ENCODE measurements at regions not wholly inside any gene's neighbourhood (a gene's known extent, or its start where the extent isn't known, plus 50 kb on each side); places are given as distances from the start of the nearest gene placed in this dataset.

GRCh38 chr2:203594541-203594940 lies 59.4 kb upstream of the RAPH1 start:
- CTCF ChIA-PET: interaction anchor here (0.6 kb wide), 1 partner anchor 56 kb away, joined by 4 read pairs; no protein-coding TSS in a partner anchor
- H3K36me3 ChIP-seq (ENCODE audit: low read depth): no peaks in the 10 kb centered on the region
- H3K27ac ChIP-seq: peak overlapping the region; percentile 50
- POLR2A ChIA-PET (ENCODE audit: unreplicated experiment): no interaction called here
- no peaks in the 10 kb centered on the region for H3K27me3 ChIP-seq (ENCODE audit: insufficient read depth, low read depth)
- no peaks in the 10 kb centered on the region for H3K9me3 ChIP-seq (ENCODE audit: insufficient read depth, low read depth)
- peaks cover 41% of the 10 kb centered on the region for H3K4me1 ChIP-seq (replicated peaks; ENCODE audit: insufficient read depth)
- intact Hi-C loops (cut with micrococcal nuclease; ENCODE audit: unreplicated experiment): no loop called here
- H3K4me2 ChIP-seq: peak overlapping the region; percentile 47; the same call in 1 of the 2 replicates
- DNase-seq: peak in 1 of 2 experiments; percentile 70
- no peak overlapping the region for H3K4me3 ChIP-seq
- no TSS peak for BruUV-seq (replicated peaks)
- H3F3A ChIP-seq (ENCODE audit: insufficient read depth, low read depth): peaks cover 12% of the 10 kb centered on the region; the same call in 1 of the 2 replicates
- H3K9me2 ChIP-seq (ENCODE audit: insufficient read depth): no peaks in the 10 kb centered on the region
- no peaks in the 10 kb centered on the region for H3K79me2 ChIP-seq (ENCODE audit: low read depth)
- H2AFZ ChIP-seq: no peak overlapping the region
- no peak for TF ChIP-seq CTCF (conservative IDR thresholded peaks at IDR 0.05)
- TF ChIP-seq EZH2 (IDR thresholded peaks at IDR 0.05; ENCODE audit: low read depth): no peak
- no peaks in the 10 kb centered on the region for H4K20me1 ChIP-seq (ENCODE audit: insufficient read depth)

- Histone ChIP-seq H2AFZ (no peak overlapping the region), H3K9me2 (ENCODE audit: insufficient read depth) (no peaks in the 10 kb centered on the region), H3K36me3 (ENCODE audit: low read depth) (no peaks in the 10 kb centered on the region), H3K4me1 (replicated peaks; ENCODE audit: insufficient read depth) (peaks cover 41% of the 10 kb centered on the region), H3K27me3 (ENCODE audit: insufficient read depth, low read depth) (no peaks in the 10 kb centered on the region), H3K27ac (no peak overlapping the region), H3K4me3 (no peak overlapping the region), H3K4me2 (no peak overlapping the region), H3K9me3 (ENCODE audit: insufficient read depth, low read depth) (no peaks in the 10 kb centered on the region), H4K20me1 (ENCODE audit: insufficient read depth) (no peaks in the 10 kb centered on the region), H3F3A (ENCODE audit: insufficient read depth, low read depth) (peaks cover 12% of the 10 kb centered on the region; the same call in 1 of the 2 replicates), H3K79me2 (ENCODE audit: low read depth) (no peaks in the 10 kb centered on the region)
- intact Hi-C loops (cut with micrococcal nuclease; ENCODE audit: unreplicated experiment): no loop called here
- ChIA-PET CTCF (no interaction called here), POLR2A (ENCODE audit: unreplicated experiment) (no interaction called here)
- no peak for DNase-seq
- BruUV-seq (replicated peaks): no TSS peak
- TF ChIP-seq EZH2 (IDR thresholded peaks at IDR 0.05; ENCODE audit: low read depth) (no peak), CTCF (conservative IDR thresholded peaks at IDR 0.05) (no peak)
Measured at GRCh38 chr2:203596183-203596582, 61.1 kb upstream of the RAPH1 start.

GRCh38 chr2:203599509-203599908 lies 64.4 kb upstream of the RAPH1 start:
- no peak for TF ChIP-seq EZH2 (IDR thresholded peaks at IDR 0.05; ENCODE audit: low read depth)
- no peak for TF ChIP-seq CTCF (conservative IDR thresholded peaks at IDR 0.05)
- intact Hi-C loops (cut with micrococcal nuclease; ENCODE audit: unreplicated experiment): no loop called here
- Histone ChIP-seq H3K79me2 (ENCODE audit: low read depth) (no peaks in the 10 kb centered on the region), H3K4me2 (no peak overlapping the region), H3K4me1 (replicated peaks; ENCODE audit: insufficient read depth) (peaks cover 18% of the 10 kb centered on the region), H3K9me3 (ENCODE audit: insufficient read depth, low read depth) (no peaks in the 10 kb centered on the region), H3K4me3 (no peak overlapping the region), H3F3A (ENCODE audit: insufficient read depth, low read depth) (peaks cover 6% of the 10 kb centered on the region; the same call in 1 of the 2 replicates), H2AFZ (no peak overlapping the region), H3K9me2 (ENCODE audit: insufficient read depth) (no peaks in the 10 kb centered on the region), H3K36me3 (ENCODE audit: low read depth) (no peaks in the 10 kb centered on the region), H3K27ac (no peak overlapping the region), H4K20me1 (ENCODE audit: insufficient read depth) (no peaks in the 10 kb centered on the region), H3K27me3 (ENCODE audit: insufficient read depth, low read depth) (no peaks in the 10 kb centered on the region)
- CTCF ChIA-PET: no interaction called here
- DNase-seq: no peak
- BruUV-seq (replicated peaks): no TSS peak
- POLR2A ChIA-PET (ENCODE audit: unreplicated experiment): no interaction called here

Measured in PC-9 (cell line).